A549 (cell line): ENCODE measurements at regions not wholly inside any gene's neighbourhood (a gene's known extent, or its start where the extent isn't known, plus 50 kb on each side); places are given as distances from the start of the nearest gene placed in this dataset.
"Not testable (repeated sequence)": the region's sequence is repeated elsewhere in the genome, so short reads cannot be mapped to it uniquely, and the experiment has no call there.

Source experiments
- ATAC-seq, 2 experiments: fragments of 200-7000 bp in 1 of 2; fragments of >200 bp in 1 of 2; cut with Nextera tagmentation in 1 of 2; cut with Tn5 transposase in 1 of 2; 3 replicates each; pipeline versions ENCODE4 v1.8.0 to v1.9.1; 2018 to 2020; ENCODE audit warnings: mild to moderate bottlenecking in 1 of 2, moderate library complexity in 1 of 2
- CTCF ChIA-PET: fragments of 300-600 bp; sonication (Branson Sonifier 250); formaldehyde crosslinking; extraction: SDS; loops from one replicate; lab custom pipeline; 2021; ENCODE audit warnings: antibody characterized with exemption, inconsistent platforms; lab: Yijun Ruan, JAX
- POLR2A ChIA-PET: fragments of 350-600 bp; formaldehyde crosslinking; extraction: SDS; loops from one replicate; lab custom pipeline; 2021; ENCODE audit warnings: antibody characterized with exemption, inconsistent platforms; lab: Yijun Ruan, JAX
- DNase-seq, 2 experiments: peaks; one replicate each; pipeline versions ENCODE4 v3.0.0 to v3.0.0-alpha.2; 2011 to 2016; ENCODE audit warnings: low read depth in 1 of 2, low spot score in 1 of 2
- FAIRE-seq: peaks from 2 replicates; lab custom pipeline; 2011; peaks lifted over from hg19 to GRCh38; lab: Jason Lieb, UNC
- H3K27ac ChIP-seq, 2 experiments: fragments of >200 bp; sonication (Bioruptor Twin); formaldehyde crosslinking; 3 replicates each; pipeline ENCODE4 v1.5.1; 2016 to 2017
- H3K4me1 ChIP-seq: fragments of >200 bp; sonication (Bioruptor Twin); formaldehyde crosslinking; 3 replicates; pipeline ENCODE4 v1.6.1; 2016
- H3K4me2 ChIP-seq: fragments of >200 bp; sonication (Bioruptor Twin); formaldehyde crosslinking; 3 replicates; pipeline ENCODE4 v1.6.1; 2016
- H3K4me3 ChIP-seq: fragments of >200 bp; sonication (Bioruptor Twin); formaldehyde crosslinking; 3 replicates; pipeline ENCODE4 v1.5.1; 2016
- H3K9me3 ChIP-seq: fragments of >200 bp; sonication (Bioruptor Twin); formaldehyde crosslinking; 3 replicates; pipeline ENCODE4 v1.6.1; 2016
- ATOH8 ChIP-seq: fragments of 250-450 bp; sonication (Bioruptor Pico); IDR thresholded peaks from 2 replicates; pipeline ENCODE4 v1.5.0; 2020; ENCODE audit warnings: low read depth, mild to moderate bottlenecking, moderate library complexity
- BHLHE40 ChIP-seq: IDR thresholded peaks from 2 replicates; pipeline ENCODE4 v1.6.1; 2012; ENCODE audit warnings: low read depth, low read length, inconsistent platforms
- CEBPB ChIP-seq, 2 experiments: fragments of >200 bp in 1 of 2; sonication (Bioruptor Twin) in 1 of 2; formaldehyde crosslinking in 1 of 2; IDR thresholded peaks; 2 replicates each; pipeline ENCODE4 v1.6.1; 2012 to 2016
- CHD2 ChIP-seq: fragments of 150-350 bp; IDR thresholded peaks from 2 replicates; pipeline ENCODE4 v1.6.1; 2014; ENCODE audit warnings: low read length; ENCODE audit not compliant: partially characterized antibody
- CTCF ChIP-seq: fragments of >200 bp; sonication (Bioruptor Twin); formaldehyde crosslinking; IDR thresholded peaks from 3 replicates; pipeline ENCODE4 v1.5.1; 2016
- HDAC2 ChIP-seq: fragments of 200-600 bp; sonication (generic); IDR thresholded peaks from 2 replicates; pipeline ENCODE4 v1.6.1; 2016
- KDM1A ChIP-seq: fragments of 200-600 bp; sonication (generic); IDR thresholded peaks from 2 replicates; pipeline ENCODE4 v1.6.1; 2016; ENCODE audit warnings: low read depth, mild to moderate bottlenecking
- MAFK ChIP-seq: fragments of 450-650 bp; IDR thresholded peaks from 2 replicates; pipeline ENCODE4 v1.6.1; 2014; ENCODE audit not compliant: partially characterized antibody
- NFE2L2 ChIP-seq: fragments of 150-350 bp; conservative IDR thresholded peaks from 2 replicates; pipeline ENCODE4 v1.6.1; 2014; ENCODE audit warnings: low read length
- NR3C1 ChIP-seq: fragments of >200 bp; sonication (Bioruptor Twin); formaldehyde crosslinking; IDR thresholded peaks from 3 replicates; pipeline ENCODE4 v1.6.1; 2017
- RAD21 ChIP-seq, 2 experiments: fragments of >200 bp in 1 of 2; sonication (Bioruptor Twin) in 1 of 2; formaldehyde crosslinking in 1 of 2; IDR thresholded peaks in 1 of 2; conservative IDR thresholded peaks in 1 of 2; 2 replicates in 1 of 2; 3 replicates in 1 of 2; pipeline ENCODE4 v1.6.1; 2012 to 2018; ENCODE audit warnings: inconsistent platforms in 1 of 2
- RARB ChIP-seq: fragments of 250-450 bp; sonication (Bioruptor Pico); IDR thresholded peaks from 2 replicates; pipeline ENCODE4 v1.8.0; 2021; ENCODE audit warnings: mild to moderate bottlenecking, moderate library complexity
- RCOR1 ChIP-seq: fragments of 150-350 bp; IDR thresholded peaks from 2 replicates; pipeline ENCODE4 v1.6.1; 2014; ENCODE audit warnings: antibody characterized with exemption, low read length, low read depth
- SREBF2 ChIP-seq: fragments of 450-650 bp; IDR thresholded peaks from 2 replicates; pipeline ENCODE4 v1.6.1; 2014; ENCODE audit warnings: mild to moderate bottlenecking, moderate library complexity
- TP53 ChIP-seq: fragments of 250-450 bp; sonication (Bioruptor Pico); IDR thresholded peaks from 2 replicates; pipeline ENCODE4 v1.5.0; 2021; ENCODE audit warnings: mild to moderate bottlenecking, moderate library complexity
- USF2 ChIP-seq: fragments of 450-650 bp; IDR thresholded peaks from 2 replicates; pipeline ENCODE4 v1.6.1; 2014; ENCODE audit warnings: antibody characterized with exemption
- ZFP36 ChIP-seq: fragments of 450-650 bp; IDR thresholded peaks from 2 replicates; pipeline ENCODE4 v1.6.1; 2014; ENCODE audit warnings: borderline replicate concordance; ENCODE audit not compliant: partially characterized antibody
- ZNF302 ChIP-seq: fragments of 250-450 bp; sonication (Bioruptor Pico); IDR thresholded peaks from 2 replicates; pipeline ENCODE4 v1.9.0; 2021; ENCODE audit warnings: inconsistent platforms, mild to moderate bottlenecking, moderate library complexity
- WGBS: methylation state at CpG from one replicate; pipeline ENCODE4 v1.1.6; 2017; ENCODE audit errors: missing lambda C conversion rate; 5-methylcytosine and 5-hydroxymethylcytosine counted together

GRCh38 chr9:80976403-80976802 is 712.9 kb downstream of the TLE1 start:
- CTCF ChIA-PET = no interaction called here
- H3K27ac ChIP-seq = no peak overlapping the region

GRCh38 chr9:80970377-80970776 is 719.0 kb downstream of the TLE1 start:
- FAIRE-seq, H3K27ac ChIP-seq, DNase-seq, H3K4me3 ChIP-seq, POLR2A ChIA-PET: not testable (repeated sequence)
- 13% methylated on average over 2 of the region's 2 CpGs for WGBS
- peak; percentile 55 for TF ChIP-seq ZFP36
- TF ChIP-seq, all 56 proteins: peak for 1; not testable (repeated sequence) for 55
- H3K4me2 ChIP-seq, ATAC-seq, H3K9me3 ChIP-seq, CTCF ChIA-PET, H3K4me1 ChIP-seq: not testable (repeated sequence)

More at GRCh38 chr9:80976403-80976802, 712.9 kb downstream of the TLE1 start:
- no peak for FAIRE-seq
- WGBS = 10% methylated on average over 3 of the region's 3 CpGs
- no peak for TF ChIP-seq CTCF
- TF ChIP-seq CHD2 = no peak
- TF ChIP-seq SREBF2 = no peak
- TF ChIP-seq USF2 = no peak
- no peak for TF ChIP-seq ZNF302
- TF ChIP-seq, all 56 proteins: peak for 0
- H3K9me3 ChIP-seq = no peaks in the 10 kb centered on the region; the same call in 2 of the 3 replicates
- no peaks in the 10 kb centered on the region for H3K4me1 ChIP-seq
- no peak for ATAC-seq
- no peak overlapping the region for H3K4me2 ChIP-seq
- H3K4me3 ChIP-seq = no peak overlapping the region
- POLR2A ChIA-PET = no interaction called here
- DNase-seq = no peak

GRCh38 chr9:80968611-80969010 is 720.7 kb downstream of the TLE1 start:
- CTCF ChIA-PET = interaction anchor here (1.3 to 1.6 kb wide), 2 partner anchors 10 to 12 kb away, joined by 4 to 7 read pairs; no protein-coding TSS in a partner anchor
- ATAC-seq = no peak
- no peak for FAIRE-seq

More at GRCh38 chr9:80968611-80969010, 720.7 kb downstream of the TLE1 start:
- WGBS = 88% methylated on average over 1 of the region's 1 CpG
- POLR2A ChIA-PET = no interaction called here
- DNase-seq = no peak
- Histone ChIP-seq H3K4me2 (no peak overlapping the region), H3K9me3 (peaks cover 4% of the 10 kb centered on the region; the same call in 2 of the 3 replicates), H3K4me1 (no peaks in the 10 kb centered on the region), H3K27ac (no peak overlapping the region), H3K4me3 (no peak overlapping the region)
- TF ChIP-seq ATOH8 (CRISPR knock-in tag) (no peak), CEBPB (IDR thresholded peaks at IDR 0.05) (no peak), NFE2L2 (no peak), RCOR1 (no peak), RARB (CRISPR knock-in tag) (no peak), BHLHE40 (no peak), TP53 (CRISPR knock-in tag) (no peak), MAFK (no peak), HDAC2 (no peak), NR3C1 (no peak), CTCF (no peak), KDM1A (no peak), RAD21 (conservative IDR thresholded peaks at IDR 0.05 in 1 of 2, IDR thresholded peaks at IDR 0.05 in 1 of 2) (no peak), ZFP36 (no peak)
